Smooth muscle cell (in vitro differentiated cells): ENCODE measurements at regions not wholly inside any gene's neighbourhood (a gene's known extent, or its start where the extent isn't known, plus 50 kb on each side); places are given as distances from the start of the nearest gene placed in this dataset.

ENCODE experiments used
- DNase-seq: peaks from one replicate; lab custom pipeline; 2025; ENCODE audit not compliant: unreplicated experiment; lab: John Stamatoyannopoulos, UW
- H2AFZ ChIP-seq: fragments of 200-600 bp; sonication (generic); 2 replicates; pipeline ENCODE4 v1.6.0; 2016; ENCODE audit warnings: antibody characterized with exemption, low read depth, mild to moderate bottlenecking
- H3F3A ChIP-seq: fragments of 200-600 bp; sonication (generic); 2 replicates; pipeline ENCODE4 v1.6.0; 2017; ENCODE audit warnings: antibody characterized with exemption, low read depth
- H3K27ac ChIP-seq: fragments of 200-600 bp; sonication (generic); 2 replicates; pipeline ENCODE4 v1.5.1; 2016; ENCODE audit warnings: low read depth, mild to moderate bottlenecking
- H3K27me3 ChIP-seq: fragments of 200-600 bp; sonication (generic); 2 replicates; pipeline ENCODE4 v1.6.1; 2016; ENCODE audit warnings: low read depth, mild to moderate bottlenecking
- H3K36me3 ChIP-seq: fragments of 200-600 bp; sonication (generic); 2 replicates; pipeline ENCODE4 v1.5.1; 2016; ENCODE audit warnings: low read depth
- H3K4me1 ChIP-seq: fragments of 200-600 bp; sonication (generic); 2 replicates; pipeline ENCODE4 v1.5.1; 2016; ENCODE audit warnings: low read depth
- H3K4me2 ChIP-seq: fragments of 200-600 bp; sonication (generic); 2 replicates; pipeline ENCODE4 v1.6.0; 2016; ENCODE audit warnings: mild to moderate bottlenecking
- H3K4me3 ChIP-seq: fragments of 200-600 bp; sonication (generic); 2 replicates; pipeline ENCODE4 v1.5.1; 2016; ENCODE audit warnings: mild to moderate bottlenecking
- H3K79me2 ChIP-seq: fragments of 200-600 bp; sonication (generic); 2 replicates; pipeline ENCODE4 v1.6.0; 2016; ENCODE audit warnings: low read depth, mild to moderate bottlenecking
- H3K9ac ChIP-seq: fragments of 200-600 bp; sonication (generic); 2 replicates; pipeline ENCODE4 v1.6.0; 2016; ENCODE audit warnings: low read depth
- H3K9me3 ChIP-seq: fragments of 200-600 bp; sonication (generic); replicated peaks from 2 replicates; pipeline ENCODE4 v1.5.1; 2016; ENCODE audit warnings: low read depth
- H4K20me1 ChIP-seq: fragments of 200-600 bp; sonication (generic); 2 replicates; pipeline ENCODE4 v1.6.0; 2016; ENCODE audit warnings: low read depth
- WGBS: methylation state at CpG from one replicate; pipeline ENCODE4 v1.1.7; 2016; ENCODE audit warnings: low lambda C conversion rate; 5-methylcytosine and 5-hydroxymethylcytosine counted together
- TF ChIP-seq, protein P1 (sequence below): fragments of 200-600 bp; sonication (generic); IDR thresholded peaks from 2 replicates; pipeline ENCODE4 v1.5.1; 2017; ENCODE audit warnings: borderline replicate concordance, mild to moderate bottlenecking, antibody characterized with exemption; ENCODE audit not compliant: insufficient read depth, poor library complexity, severe bottlenecking

- H3K27ac ChIP-seq = no peak overlapping the region
- H3K36me3 ChIP-seq = no peaks in the 10 kb centered on the region
- no peak overlapping the region for H3K4me2 ChIP-seq
- H3K9ac ChIP-seq = no peak overlapping the region
- no peaks in the 10 kb centered on the region for H3K9me3 ChIP-seq
- H3K4me3 ChIP-seq = no peak overlapping the region
- no peaks in the 10 kb centered on the region for H4K20me1 ChIP-seq
- TF ChIP-seq, protein P1, sequence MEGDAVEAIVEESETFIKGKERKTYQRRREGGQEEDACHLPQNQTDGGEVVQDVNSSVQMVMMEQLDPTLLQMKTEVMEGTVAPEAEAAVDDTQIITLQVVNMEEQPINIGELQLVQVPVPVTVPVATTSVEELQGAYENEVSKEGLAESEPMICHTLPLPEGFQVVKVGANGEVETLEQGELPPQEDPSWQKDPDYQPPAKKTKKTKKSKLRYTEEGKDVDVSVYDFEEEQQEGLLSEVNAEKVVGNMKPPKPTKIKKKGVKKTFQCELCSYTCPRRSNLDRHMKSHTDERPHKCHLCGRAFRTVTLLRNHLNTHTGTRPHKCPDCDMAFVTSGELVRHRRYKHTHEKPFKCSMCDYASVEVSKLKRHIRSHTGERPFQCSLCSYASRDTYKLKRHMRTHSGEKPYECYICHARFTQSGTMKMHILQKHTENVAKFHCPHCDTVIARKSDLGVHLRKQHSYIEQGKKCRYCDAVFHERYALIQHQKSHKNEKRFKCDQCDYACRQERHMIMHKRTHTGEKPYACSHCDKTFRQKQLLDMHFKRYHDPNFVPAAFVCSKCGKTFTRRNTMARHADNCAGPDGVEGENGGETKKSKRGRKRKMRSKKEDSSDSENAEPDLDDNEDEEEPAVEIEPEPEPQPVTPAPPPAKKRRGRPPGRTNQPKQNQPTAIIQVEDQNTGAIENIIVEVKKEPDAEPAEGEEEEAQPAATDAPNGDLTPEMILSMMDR = no peak
- no peaks in the 10 kb centered on the region for H3F3A ChIP-seq
- no peak for DNase-seq
- no peaks in the 10 kb centered on the region for H3K27me3 ChIP-seq
- H2AFZ ChIP-seq = no peak overlapping the region
- H3K79me2 ChIP-seq = no peaks in the 10 kb centered on the region
- no peaks in the 10 kb centered on the region for H3K4me1 ChIP-seq
Observed at GRCh38 chr2:154614906-154615305, 83.6 kb upstream of the KCNJ3 start.

DNA sequence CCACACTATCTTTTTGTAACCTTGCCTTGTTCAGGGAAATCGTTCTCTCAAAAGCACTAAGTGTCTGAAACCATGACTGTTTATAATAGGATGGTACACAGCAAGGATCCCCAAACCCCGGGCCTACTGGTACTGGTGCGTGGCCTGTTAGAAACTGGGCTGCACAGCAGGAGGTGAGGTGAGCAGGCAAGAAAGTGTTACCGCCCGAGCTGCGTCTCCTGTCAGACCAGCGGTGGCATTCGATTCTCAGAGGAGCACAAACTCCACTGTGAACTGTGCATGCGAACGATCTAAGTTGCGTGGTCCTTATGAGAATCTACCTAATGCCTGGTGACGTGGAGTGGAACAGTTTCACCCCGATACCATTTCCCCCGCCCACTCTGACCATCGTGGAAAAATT is 81.8 kb upstream of the KCNJ3 start:
- Histone ChIP-seq H3K36me3 (no peaks in the 10 kb centered on the region), H3K27me3 (no peaks in the 10 kb centered on the region), H3K9me3 (no peaks in the 10 kb centered on the region), H3F3A (no peaks in the 10 kb centered on the region), H2AFZ (no peak overlapping the region), H4K20me1 (no peaks in the 10 kb centered on the region), H3K27ac (no peak overlapping the region), H3K4me1 (no peaks in the 10 kb centered on the region), H3K4me2 (no peak overlapping the region), H3K9ac (no peak overlapping the region), H3K4me3 (no peak overlapping the region), H3K79me2 (no peaks in the 10 kb centered on the region)
- no peak for DNase-seq
- 94% methylated on average over 15 of the region's 15 CpGs for WGBS
- TF ChIP-seq, protein P1 = no peak

DNA sequence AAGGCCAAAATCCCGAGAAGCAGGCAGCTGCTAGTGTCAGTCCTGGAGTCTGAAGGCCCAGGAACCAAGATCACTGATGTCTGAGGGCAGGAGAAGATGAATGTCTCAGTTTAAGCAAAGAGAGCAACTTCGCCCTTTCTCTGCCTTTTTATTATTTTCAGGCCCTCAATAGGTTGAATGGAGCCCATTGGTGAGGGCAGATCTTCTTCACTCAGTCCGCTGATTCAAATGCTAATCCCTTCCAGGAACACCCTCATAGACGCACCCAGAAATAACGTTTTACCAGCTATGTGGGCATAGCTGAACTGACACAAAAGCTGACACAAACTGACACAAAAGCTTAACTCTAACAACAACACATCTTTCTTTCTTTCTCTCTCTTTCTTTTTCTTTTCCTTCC is 78.0 kb upstream of the KCNJ3 start:
- no peak overlapping the region for H3K4me3 ChIP-seq
- no peak overlapping the region for H3K9ac ChIP-seq
- H3K36me3 ChIP-seq = no peaks in the 10 kb centered on the region
- no peak overlapping the region for H2AFZ ChIP-seq
- no peaks in the 10 kb centered on the region for H3K9me3 ChIP-seq
- H3K27me3 ChIP-seq = no peaks in the 10 kb centered on the region
- H3K4me2 ChIP-seq = no peak overlapping the region
- no peaks in the 10 kb centered on the region for H4K20me1 ChIP-seq
- WGBS = 71% methylated on average over 5 of the region's 5 CpGs
- H3K4me1 ChIP-seq = no peaks in the 10 kb centered on the region
- TF ChIP-seq, protein P1 = no peak
- H3F3A ChIP-seq = no peaks in the 10 kb centered on the region
- DNase-seq = no peak
- no peak overlapping the region for H3K27ac ChIP-seq
- no peaks in the 10 kb centered on the region for H3K79me2 ChIP-seq

- TF ChIP-seq, protein P1 = peak; percentile 74
- Histone ChIP-seq H3F3A (no peaks in the 10 kb centered on the region), H3K36me3 (no peaks in the 10 kb centered on the region), H3K79me2 (no peaks in the 10 kb centered on the region), H2AFZ (no peak overlapping the region), H3K9ac (no peak overlapping the region), H3K27ac (no peak overlapping the region), H3K4me3 (no peak overlapping the region), H4K20me1 (no peaks in the 10 kb centered on the region), H3K27me3 (no peaks in the 10 kb centered on the region), H3K4me1 (no peaks in the 10 kb centered on the region), H3K9me3 (no peaks in the 10 kb centered on the region), H3K4me2 (no peak overlapping the region)
- 42% methylated on average over 3 of the region's 3 CpGs for WGBS
- DNase-seq = no peak
Observed at GRCh38 chr2:154623819-154624218, 74.7 kb upstream of the KCNJ3 start.
